Caco-2 (cell line): ENCODE measurements at regions not wholly inside any gene's neighbourhood (a gene's known extent, or its start where the extent isn't known, plus 50 kb on each side); places are given as distances from the start of the nearest gene placed in this dataset.

Experiments
- BruUV-seq: library from RNA; stranded (reverse); fragments of 400-500 nt; replicated peaks from 2 replicates; lab custom pipeline; 2021; lab: Mats Ljungman, UMichigan
- CTCF ChIA-PET: fragments of 300-600 bp; sonication (Branson Sonifier 250); formaldehyde crosslinking; loops from one replicate; lab custom pipeline; 2022; ENCODE audit warnings: antibody characterized with exemption; lab: Charles Lee
- POLR2A ChIA-PET: fragments of 300-600 bp; sonication (Branson Sonifier 250); formaldehyde crosslinking; loops from one replicate; lab custom pipeline; 2022; ENCODE audit warnings: antibody characterized with exemption; lab: Charles Lee
- DNase-seq, 2 experiments: peaks; one replicate each; pipeline versions ENCODE4 v3.0.0 to v3.0.0-alpha.2; 2020 to 2022
- H3K27me3 ChIP-seq: replicated peaks from 2 replicates; pipeline ENCODE4 v1.6.0; 2011; ENCODE audit warnings: low read length; ENCODE audit not compliant: control insufficient read depth, insufficient read depth
- H3K36me3 ChIP-seq: 2 replicates; pipeline ENCODE4 v1.5.1; 2011; ENCODE audit warnings: low read length; ENCODE audit not compliant: control insufficient read depth, insufficient read depth
- H3K4me1 ChIP-seq: fragments of 250-450 bp; sonication (Bioruptor Pico); 2 replicates; pipeline ENCODE4 v1.5.1; 2020; ENCODE audit warnings: mild to moderate bottlenecking
- H3K4me3 ChIP-seq: 2 replicates; pipeline ENCODE4 v1.5.1; 2011; ENCODE audit warnings: low read depth, mild to moderate bottlenecking, control low read depth, low read length
- H3K9me3 ChIP-seq: fragments of 250-450 bp; sonication (Bioruptor Pico); 2 replicates; pipeline ENCODE4 v1.5.1; 2020; ENCODE audit warnings: mild to moderate bottlenecking, moderate library complexity
- H3K27ac Mint-ChIP-seq: one replicate; pipeline ENCODE4 v1.8.0; 2022; ENCODE audit warnings: mixed read lengths; ENCODE audit not compliant: unreplicated experiment
- H3K27me3 Mint-ChIP-seq: one replicate; pipeline ENCODE4 v1.8.0; 2022; ENCODE audit warnings: mixed read lengths; ENCODE audit not compliant: insufficient read depth, unreplicated experiment
- H3K36me3 Mint-ChIP-seq: one replicate; pipeline ENCODE4 v1.8.0; 2022; ENCODE audit warnings: mild to moderate bottlenecking, mixed read lengths; ENCODE audit not compliant: insufficient read depth, unreplicated experiment
- H3K4me1 Mint-ChIP-seq: one replicate; pipeline ENCODE4 v1.8.0; 2022; ENCODE audit warnings: low read depth, mixed read lengths; ENCODE audit not compliant: unreplicated experiment
- H3K4me3 Mint-ChIP-seq: one replicate; pipeline ENCODE4 v1.8.0; 2022; ENCODE audit warnings: mild to moderate bottlenecking, moderate library complexity, mixed read lengths; ENCODE audit not compliant: unreplicated experiment
- H3K9me3 Mint-ChIP-seq: one replicate; pipeline ENCODE4 v1.8.0; 2022; ENCODE audit warnings: mixed read lengths; ENCODE audit not compliant: unreplicated experiment
- CTCF ChIP-seq, 2 experiments: fragments of 200-600 bp in 1 of 2; IDR thresholded peaks; 1 replicate in 1 of 2; 2 replicates in 1 of 2; pipeline versions ENCODE4 v1.5.1 to v1.8.0; 2011 to 2022; ENCODE audit warnings: antibody characterized with exemption in 1 of 2, control low read depth in 1 of 2, inconsistent platforms in 1 of 2, low read depth in 1 of 2, low read length in 1 of 2, mild to moderate bottlenecking in 1 of 2, moderate library complexity in 1 of 2; ENCODE audit not compliant: insufficient read depth in 1 of 2, severe bottlenecking in 1 of 2, unreplicated experiment in 1 of 2
- intact Hi-C: fragments of 100-400 bp; cut with micrococcal nuclease; formaldehyde crosslinking; loops from one replicate; pipeline ENCODE4 v1.10.0; 2022; ENCODE audit not compliant: unreplicated experiment

- Mint-ChIP-seq H3K27ac (no peak overlapping the region), H3K9me3 (no peaks in the 10 kb centered on the region), H3K4me1 (peaks cover 9% of the 10 kb centered on the region), H3K4me3 (no peak overlapping the region), H3K27me3 (peaks cover 2% of the 10 kb centered on the region), H3K36me3 (no peaks in the 10 kb centered on the region)
- H3K4me3 ChIP-seq = no peak overlapping the region
- H3K36me3 ChIP-seq = no peaks in the 10 kb centered on the region
- no peaks in the 10 kb centered on the region for H3K4me1 ChIP-seq
- intact Hi-C loops = no loop called here
- DNase-seq = no peak
- ChIA-PET POLR2A (no interaction called here), CTCF (no interaction called here)
- H3K27me3 ChIP-seq = no peaks in the 10 kb centered on the region
- no peaks in the 10 kb centered on the region for H3K9me3 ChIP-seq
- no peak for TF ChIP-seq CTCF (IDR thresholded peaks at IDR 0.05; ENCODE audit: insufficient read depth in 1 of 2, low read depth in 1 of 2, low read length in 1 of 2, severe bottlenecking in 1 of 2, unreplicated experiment in 1 of 2)
- BruUV-seq = no TSS peak
Observed at GRCh38 chr3:6180171-6180570, 680.7 kb upstream of the GRM7 start.

- H3K36me3 Mint-ChIP-seq = no peaks in the 10 kb centered on the region
- H3K4me3 Mint-ChIP-seq = no peak overlapping the region
- H3K36me3 ChIP-seq = no peaks in the 10 kb centered on the region
- no peaks in the 10 kb centered on the region for H3K27me3 ChIP-seq
- no peak for DNase-seq
- no TSS peak for BruUV-seq
- TF ChIP-seq CTCF (IDR thresholded peaks at IDR 0.05; ENCODE audit: insufficient read depth in 1 of 2, low read depth in 1 of 2, low read length in 1 of 2, severe bottlenecking in 1 of 2, unreplicated experiment in 1 of 2) = no peak
- intact Hi-C loops = no loop called here
- peaks cover 2% of the 10 kb centered on the region for H3K27me3 Mint-ChIP-seq
- H3K9me3 ChIP-seq = no peaks in the 10 kb centered on the region
- no peak overlapping the region for H3K27ac Mint-ChIP-seq
- H3K9me3 Mint-ChIP-seq = no peaks in the 10 kb centered on the region
- H3K4me1 Mint-ChIP-seq = peaks cover 18% of the 10 kb centered on the region
- POLR2A ChIA-PET = no interaction called here
- CTCF ChIA-PET = no interaction called here
- H3K4me1 ChIP-seq = no peaks in the 10 kb centered on the region
- H3K4me3 ChIP-seq = no peak overlapping the region
Observed at GRCh38 chr3:6182476-6182875, 678.4 kb upstream of the GRM7 start.

- no TSS peak for BruUV-seq
- H3K36me3 Mint-ChIP-seq = no peaks in the 10 kb centered on the region
- no peak overlapping the region for H3K4me3 ChIP-seq
- ChIA-PET POLR2A (no interaction called here), CTCF (no interaction called here)
- no peak for DNase-seq
- no peaks in the 10 kb centered on the region for H3K4me1 ChIP-seq
- intact Hi-C loops = no loop called here
- no peaks in the 10 kb centered on the region for H3K36me3 ChIP-seq
- H3K27me3 ChIP-seq = no peaks in the 10 kb centered on the region
- no peak for TF ChIP-seq CTCF (IDR thresholded peaks at IDR 0.05; ENCODE audit: insufficient read depth in 1 of 2, low read depth in 1 of 2, low read length in 1 of 2, severe bottlenecking in 1 of 2, unreplicated experiment in 1 of 2)
- no peaks in the 10 kb centered on the region for H3K9me3 ChIP-seq
- no peaks in the 10 kb centered on the region for H3K9me3 Mint-ChIP-seq
- H3K4me3 Mint-ChIP-seq = no peak overlapping the region
- H3K4me1 Mint-ChIP-seq = peaks cover 18% of the 10 kb centered on the region
- peaks cover 2% of the 10 kb centered on the region for H3K27me3 Mint-ChIP-seq
- H3K27ac Mint-ChIP-seq = no peak overlapping the region
Observed at GRCh38 chr3:6182909-6183308, 678.0 kb upstream of the GRM7 start.
